OCI-M2 (cell line): ENCODE measurements at regions not wholly inside any gene's neighbourhood (a gene's known extent, or its start where the extent isn't known, plus 50 kb on each side); places are given as distances from the start of the nearest gene placed in this dataset.

Source experiments
- DNase-seq: peaks from one replicate; lab custom pipeline; 2025; ENCODE audit not compliant: unreplicated experiment; lab: John Stamatoyannopoulos, UW

DNA sequence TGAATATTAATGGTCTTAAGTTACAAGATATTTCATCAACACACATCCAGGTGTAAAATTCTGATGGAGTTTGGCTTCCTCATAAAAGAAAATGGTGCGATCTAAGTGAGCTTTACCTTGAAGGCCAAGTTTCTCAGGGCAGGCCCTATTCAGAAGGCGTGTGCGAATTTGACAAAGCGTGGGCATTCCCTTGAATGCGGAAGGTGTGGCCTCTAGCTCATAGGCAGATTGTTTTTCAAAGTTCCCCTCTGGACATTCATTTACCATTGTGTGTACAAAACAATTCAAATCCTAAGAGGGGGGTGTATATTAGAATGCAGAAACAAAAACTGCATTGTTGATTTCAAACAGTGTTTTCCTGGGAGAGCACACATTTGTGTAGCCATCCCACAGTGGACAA, 411.9 kb upstream of the PKN2 start:
- DNase-seq: no peak

DNA sequence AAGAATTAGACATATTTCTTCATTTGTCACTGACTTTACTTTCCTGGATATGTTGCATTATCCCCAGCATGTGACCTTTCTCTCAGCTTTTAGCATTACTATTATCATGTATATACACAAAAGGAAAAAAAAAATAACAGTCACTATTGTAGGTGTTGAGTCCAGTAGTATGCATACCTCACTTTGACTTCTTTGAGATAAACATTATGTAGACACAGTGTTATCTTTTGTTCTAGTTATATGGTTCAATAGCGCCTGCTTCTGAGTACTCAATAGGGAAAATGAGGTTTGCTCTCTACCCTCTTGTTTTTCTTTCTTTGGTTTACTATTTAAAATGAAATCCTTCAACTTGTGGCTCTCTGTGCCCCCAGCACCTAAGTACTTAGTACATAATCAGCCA, 409.6 kb upstream of the PKN2 start:
- no peak for DNase-seq

DNA sequence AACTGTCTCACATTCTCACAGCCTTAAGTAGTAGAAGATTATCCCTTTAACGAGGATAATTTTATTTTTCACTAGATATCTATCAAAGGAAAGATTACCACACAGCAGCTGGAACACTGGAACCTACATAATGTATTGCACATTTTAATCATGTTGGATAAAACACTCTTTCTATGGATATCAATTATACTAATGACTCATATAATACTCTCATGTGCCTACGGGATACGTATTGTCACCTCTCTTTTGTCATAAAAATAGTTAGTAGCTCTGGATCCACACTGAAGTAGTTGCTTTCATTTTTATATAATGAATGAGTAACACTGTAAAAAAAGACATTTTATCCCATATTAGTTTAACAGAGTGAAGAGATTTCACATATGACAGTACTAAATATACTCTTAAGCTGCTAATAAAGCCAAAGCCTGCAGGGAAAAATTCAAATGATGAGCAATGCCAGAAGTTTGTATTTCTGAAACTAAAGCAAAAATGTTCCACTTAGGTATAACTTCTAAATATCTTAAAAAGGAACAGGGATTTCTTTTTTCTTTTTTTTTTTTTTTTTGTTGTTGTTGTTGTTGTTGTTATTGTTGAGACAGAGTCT, 408.7 kb upstream of the PKN2 start:
- no peak for DNase-seq

DNA sequence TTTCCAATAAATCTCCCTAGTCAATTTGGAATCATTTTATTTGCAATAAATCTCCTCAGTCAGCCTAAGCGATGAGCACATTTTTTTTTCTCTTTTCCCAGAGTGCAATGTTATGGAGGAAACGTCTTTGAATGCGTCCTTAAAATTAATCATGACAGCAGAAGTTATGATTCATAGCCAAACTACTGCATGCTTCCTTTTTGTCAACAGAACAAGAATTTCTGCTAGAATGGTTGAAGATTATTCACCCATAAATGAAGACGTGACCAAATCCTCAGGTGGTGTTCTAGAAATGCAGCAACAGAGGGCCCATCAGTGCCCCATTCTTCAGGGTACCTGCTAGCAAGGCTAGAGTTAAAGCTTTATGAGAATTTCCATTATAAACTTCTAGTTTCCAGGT, 407.9 kb upstream of the PKN2 start:
- no peak for DNase-seq

DNA sequence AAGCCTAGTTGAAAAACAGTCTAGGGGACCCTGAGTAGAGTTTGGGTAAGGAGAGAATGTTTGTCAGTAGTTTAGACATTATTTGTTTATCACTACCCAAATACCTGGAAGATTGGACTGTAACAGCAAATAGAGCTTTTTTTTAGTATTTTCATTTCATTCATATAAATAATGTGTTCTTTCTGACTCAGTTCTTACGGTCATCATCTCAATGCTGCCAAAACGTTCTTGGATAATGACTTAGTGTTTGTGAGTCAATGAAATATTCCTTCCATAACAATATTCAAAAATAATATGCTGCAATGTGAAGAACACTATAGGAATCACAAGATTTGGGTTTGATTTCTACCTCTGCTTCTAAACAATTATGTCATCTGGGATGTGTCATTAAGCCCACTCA, 400.0 kb upstream of the PKN2 start:
- no peak for DNase-seq

DNA sequence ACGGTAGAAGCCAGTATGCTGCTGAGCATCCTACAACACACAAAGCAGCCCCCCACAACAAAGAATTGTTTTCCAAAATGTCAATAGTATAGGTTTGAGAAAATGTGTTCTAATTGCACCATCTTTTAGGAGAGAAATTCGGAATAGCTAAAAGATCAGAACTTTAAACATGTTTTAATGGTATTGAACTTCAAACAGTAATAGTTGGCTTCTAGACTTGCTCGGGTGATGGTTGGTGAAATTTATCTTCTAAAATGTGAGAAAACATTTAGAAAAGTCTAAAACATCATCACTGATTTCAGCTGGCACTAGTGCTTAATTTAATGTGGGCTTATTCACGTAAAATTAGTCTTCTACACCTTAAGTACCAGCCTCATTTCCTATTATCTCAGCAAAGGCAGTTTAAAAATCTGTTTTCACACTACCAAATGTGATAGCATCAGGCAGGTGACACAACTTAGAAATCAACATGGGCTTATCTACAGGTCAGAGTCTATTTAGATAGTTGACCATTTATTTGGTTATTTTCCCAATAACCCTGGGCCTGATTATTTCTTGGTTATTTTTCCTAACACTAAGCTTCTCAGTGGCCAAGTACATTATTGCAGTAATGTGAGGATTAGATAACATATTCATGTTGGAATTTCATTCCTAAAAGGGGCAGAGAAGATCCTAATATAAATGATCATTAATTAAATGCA, 399.3 kb upstream of the PKN2 start:
- no peak for DNase-seq

DNA sequence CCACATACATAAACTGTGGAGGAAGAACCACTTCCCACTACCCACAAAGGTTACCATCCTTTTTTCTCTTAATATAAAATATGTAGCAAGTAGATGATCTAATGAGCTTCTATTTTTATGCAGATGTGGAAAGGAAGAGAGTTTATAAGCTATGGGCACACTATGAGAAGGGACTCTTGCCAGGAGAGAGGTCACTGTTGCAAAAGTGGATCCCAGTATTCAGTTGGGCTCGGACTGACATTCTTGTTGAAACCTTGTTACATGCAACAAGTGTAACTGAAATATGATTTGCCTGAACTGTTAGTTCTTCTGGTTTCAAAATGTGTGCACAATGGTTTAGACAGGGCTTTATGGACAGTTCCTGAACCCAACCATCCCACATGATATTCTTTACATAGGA, 397.4 kb upstream of the PKN2 start:
- no peak for DNase-seq

DNA sequence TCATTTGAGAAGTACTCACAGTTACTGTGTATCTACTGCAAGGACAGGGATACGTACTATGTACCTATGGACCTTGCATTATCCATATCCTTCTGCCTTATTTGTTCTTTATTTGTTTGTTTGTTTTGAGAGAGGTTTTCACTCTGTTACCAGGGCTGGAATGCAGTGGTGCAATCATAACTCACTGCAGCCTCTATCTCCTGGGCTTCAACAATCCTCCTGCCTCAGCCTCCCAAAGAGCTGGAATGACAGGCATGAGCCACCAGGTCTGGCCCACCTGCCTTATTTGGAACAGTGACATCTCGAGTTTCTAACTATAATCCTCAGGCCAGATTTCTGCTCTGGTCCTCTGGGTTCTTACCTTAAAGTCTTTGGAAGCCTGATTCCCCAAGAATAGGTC, 395.5 kb upstream of the PKN2 start:
- no peak for DNase-seq

DNA sequence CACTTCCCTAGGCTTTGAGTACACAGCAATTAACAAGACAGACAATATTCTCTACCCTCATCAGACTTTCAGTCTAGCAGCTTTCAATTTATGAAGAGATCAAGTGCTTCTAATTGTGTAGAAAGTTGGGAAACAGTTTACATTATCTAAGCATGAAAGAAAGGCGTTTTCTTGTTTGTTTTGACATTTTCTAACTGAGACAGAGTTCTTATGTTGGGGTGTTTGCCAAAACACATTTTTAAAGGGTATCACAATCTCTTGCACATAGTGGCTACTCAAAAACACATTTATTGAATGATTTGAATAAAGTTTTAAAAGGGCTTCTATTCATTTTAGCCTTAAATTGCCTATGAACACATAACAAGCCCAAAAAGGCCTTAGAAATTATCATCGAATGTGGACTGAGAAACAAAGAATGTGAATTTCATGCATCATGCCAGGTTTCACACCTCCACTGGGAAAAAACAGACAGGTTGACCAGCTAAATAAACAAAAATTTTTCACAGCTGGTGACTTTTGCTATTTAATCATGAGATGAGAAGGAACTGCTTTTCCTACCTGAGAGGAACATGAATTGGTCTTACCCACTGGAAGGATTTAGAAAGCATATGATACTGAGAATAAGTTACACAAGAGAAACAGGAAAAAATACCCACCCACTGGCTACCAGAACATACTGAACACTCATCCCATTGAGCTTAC, 394.5 kb upstream of the PKN2 start:
- no peak for DNase-seq

DNA sequence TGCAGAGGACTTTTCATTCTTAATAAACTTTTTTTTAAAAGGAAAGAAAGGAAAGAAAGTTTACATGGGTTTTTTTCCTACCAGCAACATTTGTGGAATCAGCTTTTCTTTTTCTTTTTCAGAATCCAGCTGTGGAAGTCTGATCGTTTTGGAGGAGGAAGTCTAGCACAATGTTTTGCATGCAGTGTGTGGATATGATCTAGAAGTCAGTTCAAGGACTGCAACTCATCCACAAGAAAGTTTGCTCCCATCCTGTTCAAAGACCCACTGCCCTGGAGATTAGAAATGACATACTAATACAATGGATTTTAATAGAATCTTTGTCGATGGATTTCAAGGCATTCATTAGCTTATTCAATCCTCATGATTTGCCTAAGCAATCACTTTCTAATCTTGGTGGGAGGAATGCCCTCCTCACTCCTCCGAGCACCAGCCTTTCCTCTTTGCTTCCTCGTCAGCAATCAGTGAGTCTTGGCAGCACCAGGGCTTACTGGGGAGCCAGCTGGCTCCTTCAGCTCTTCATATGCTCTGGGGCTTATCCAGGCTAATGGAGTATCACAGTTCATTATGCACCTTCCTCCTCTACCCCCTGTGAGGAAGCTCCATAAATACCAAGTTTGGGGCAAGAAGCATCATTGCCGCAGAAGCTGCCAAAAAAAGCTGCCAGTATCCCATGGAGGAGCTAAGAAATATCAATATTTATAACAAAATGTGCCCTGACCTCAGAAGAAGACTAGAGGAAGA, 392.3 kb upstream of the PKN2 start:
- DNase-seq: no peak

DNA sequence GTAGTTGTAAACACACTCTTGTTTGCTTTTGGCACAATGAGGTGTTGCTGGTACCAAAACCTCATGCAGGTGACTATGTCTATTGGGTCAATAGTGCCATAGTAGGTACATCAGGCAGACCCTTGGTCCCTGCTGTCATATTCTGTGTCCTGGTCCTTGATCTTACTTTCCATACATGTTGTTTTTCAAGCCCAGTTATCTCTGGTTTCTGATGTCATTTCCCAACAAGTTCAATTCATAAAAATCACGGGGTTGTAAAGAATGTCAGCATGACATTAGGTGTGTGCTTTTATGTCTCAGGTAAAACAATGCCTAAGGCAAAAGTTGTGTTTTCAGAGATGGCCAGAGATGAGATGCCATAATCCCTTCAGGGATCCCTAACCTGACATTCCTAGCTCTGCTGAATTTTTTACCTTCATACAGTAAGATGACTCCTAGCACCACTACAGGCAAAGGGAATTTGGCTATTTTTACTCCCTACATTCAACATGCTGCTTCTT, 390.3 kb upstream of the PKN2 start:
- no peak for DNase-seq

DNA sequence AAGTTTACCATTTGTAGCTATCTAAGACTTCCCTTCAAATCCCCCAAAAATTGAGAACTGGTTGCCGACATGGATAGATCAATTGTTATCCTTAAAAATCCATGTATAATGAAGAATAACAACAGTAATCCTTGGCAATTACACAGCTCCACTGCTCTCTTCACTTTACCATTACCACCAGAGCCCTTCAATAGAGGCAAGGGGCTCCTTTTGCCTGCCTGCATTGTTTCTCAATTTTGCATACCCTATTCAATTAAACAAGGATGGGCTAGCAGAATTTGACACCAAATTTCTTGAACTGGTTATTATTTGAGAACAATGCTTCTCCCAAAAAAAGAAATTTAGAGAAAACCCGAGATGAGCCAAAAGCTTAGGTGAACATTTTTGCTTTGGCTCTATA, 387.8 kb upstream of the PKN2 start:
- DNase-seq: no peak

DNA sequence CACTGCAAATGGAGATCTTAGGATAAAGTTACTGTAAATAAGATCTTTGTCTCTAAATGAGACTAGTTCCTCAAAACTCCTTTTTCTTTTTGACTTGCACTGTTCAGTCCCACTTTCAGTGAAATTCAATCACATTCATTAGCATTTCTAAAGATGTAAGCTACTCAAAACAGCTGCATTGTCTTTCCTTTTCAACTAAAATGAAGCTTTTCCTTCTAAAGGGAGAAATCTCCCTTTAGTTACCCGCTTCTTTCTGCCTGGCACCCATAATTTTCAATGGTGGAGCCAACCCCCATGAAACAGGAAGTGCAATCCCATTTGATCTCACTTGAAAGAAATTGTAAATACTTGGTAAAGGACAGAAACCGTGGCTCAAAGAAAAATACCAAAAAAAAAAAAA, 387.4 kb upstream of the PKN2 start:
- DNase-seq: no peak

DNA sequence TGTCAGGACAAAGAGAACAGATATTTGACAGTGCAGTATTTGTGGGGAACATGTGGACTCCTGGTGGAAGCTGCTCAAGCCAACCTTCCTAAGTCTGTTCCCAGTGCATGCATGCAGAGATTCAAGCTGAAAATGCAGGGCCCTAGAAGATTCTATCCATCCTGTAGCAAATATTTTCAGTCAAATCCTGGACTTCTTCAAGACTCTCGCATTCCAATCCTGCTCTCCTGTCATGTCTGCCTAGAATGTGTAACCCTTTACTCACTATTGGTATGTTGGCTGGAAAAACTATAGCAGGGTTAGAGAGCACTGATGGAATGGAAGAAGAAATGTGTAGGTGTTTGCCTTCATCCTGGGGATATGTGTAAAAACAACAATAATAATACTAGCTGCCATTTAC, 385.6 kb upstream of the PKN2 start:
- DNase-seq: no peak

DNA sequence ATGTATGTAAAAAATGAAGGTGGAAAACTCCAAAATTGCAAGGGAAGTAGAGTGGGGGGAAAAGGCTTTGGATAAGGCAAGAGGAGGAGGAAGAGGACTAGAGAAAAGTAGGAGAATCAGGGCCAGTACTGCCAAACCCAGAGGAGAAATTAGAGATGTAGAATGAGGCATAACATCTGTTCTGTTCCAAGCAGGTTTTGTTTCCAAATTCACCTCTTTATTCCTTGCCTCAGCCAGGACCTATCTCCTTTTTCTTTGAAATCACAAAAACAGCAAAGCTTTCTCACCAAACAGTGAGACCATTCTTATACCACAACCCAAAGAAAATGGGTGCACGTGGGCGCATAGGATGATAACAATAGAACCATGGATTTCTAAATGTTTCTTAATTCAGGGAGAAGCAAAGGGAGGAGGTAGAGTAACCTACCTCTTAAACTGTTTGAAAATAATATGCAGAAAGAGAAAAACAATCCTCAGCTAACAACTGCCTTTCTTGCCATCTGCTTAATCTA, 383.3 kb upstream of the PKN2 start:
- DNase-seq: no peak

DNA sequence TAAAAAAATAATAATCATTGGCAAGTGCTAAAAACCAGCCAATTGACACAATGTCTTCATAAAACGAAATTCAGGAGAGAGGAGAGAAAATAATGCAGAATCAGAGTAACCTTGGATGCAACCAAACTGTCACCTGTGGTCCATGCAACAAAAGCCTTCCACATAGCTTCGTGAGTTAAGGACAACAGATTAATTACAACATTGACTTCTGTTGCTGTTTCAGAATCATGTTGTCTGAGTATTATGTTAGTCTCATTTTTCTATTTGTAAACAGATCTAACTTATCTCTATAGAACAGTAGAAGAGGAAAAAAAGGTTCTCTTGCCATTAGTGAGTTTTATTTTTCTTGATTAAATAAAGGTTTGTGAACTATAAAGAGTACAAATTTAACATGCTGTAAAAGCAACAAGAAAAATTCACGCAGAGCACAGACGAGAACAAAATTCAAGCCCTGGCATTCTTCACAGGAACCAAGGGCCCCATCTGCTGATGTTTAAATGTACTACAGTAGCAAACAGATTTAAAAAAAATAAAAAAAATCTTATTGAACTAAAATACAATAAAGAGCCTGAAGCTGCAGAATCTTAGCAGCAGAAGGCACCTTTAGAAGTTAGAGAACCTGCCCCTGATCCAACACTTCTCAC, 381.1 kb upstream of the PKN2 start:
- no peak for DNase-seq

DNA sequence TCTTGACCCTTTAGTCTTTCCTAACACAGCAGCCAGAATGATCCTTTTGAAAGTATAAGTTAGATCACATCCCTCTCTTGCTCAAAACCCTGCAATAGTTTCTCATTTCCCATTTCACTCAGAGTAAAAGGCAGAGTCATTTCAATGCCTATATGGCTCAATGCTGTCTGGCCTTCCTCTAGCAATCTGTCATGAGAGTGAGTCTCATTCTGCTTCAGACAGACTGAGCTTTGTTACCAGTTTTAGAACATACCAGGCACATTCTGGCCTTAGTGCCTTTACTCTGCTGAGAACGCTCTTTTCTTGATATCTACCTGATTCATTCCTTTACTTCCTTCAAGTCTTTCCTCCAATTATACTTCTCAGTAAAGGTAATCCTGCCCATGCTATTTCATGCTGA, 372.8 kb upstream of the PKN2 start:
- no peak for DNase-seq

DNA sequence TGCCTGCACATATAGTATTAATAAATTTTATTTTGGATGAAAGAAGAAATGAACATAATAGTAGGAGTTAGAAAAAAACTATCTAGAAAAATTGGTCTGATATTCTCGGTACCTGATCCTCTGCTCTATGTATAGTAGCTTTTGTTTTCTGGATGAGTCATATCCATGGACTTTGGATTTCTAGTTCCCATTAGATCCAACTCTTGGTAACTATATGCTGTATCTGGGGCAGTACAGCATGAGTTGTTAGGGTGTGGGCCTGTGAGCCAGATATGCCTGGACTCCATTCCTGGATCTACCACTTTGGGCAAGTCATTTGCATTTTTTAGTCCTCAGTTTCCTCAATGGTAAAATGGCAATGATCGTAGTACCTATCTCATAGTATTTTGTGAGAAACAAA, 372.2 kb upstream of the PKN2 start:
- DNase-seq: no peak

DNA sequence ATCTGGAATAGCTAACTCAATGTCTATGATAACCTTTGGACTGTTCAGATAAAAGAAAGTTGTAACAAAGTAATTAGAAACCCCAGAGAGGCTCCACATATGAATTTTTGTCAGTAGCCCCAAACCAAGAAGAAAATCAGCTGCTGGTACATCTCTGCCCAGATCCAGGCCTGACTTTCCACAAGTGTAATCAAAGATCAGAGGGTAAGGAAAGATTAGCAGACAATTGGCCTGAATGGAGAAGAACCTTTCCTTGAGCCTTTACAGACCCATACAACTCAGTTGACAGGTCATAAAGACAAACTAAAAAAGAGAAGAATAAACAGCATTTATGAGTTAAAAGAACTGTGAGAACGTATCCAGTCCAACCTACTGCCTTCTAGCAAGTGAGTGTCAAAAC, 366.7 kb upstream of the PKN2 start:
- DNase-seq: no peak

DNA sequence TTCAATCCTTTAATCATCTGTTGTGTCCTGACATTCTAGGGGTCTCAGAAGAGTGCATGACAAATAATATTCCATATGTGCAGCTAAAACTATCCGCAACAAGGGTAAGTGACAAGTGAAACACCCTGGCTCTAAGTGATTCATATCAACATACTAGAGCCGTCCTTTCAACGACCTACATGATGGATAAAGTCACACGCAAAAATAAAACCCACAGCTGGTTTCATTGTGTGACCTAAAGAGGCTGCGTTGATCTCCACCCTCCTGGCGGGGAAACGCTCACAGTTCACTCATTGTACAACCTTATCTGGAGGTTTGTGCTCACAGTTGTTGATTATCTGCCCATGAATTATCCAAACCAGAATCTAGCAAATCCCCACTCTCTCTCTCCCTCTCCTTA, 365.3 kb upstream of the PKN2 start:
- no peak for DNase-seq

DNA sequence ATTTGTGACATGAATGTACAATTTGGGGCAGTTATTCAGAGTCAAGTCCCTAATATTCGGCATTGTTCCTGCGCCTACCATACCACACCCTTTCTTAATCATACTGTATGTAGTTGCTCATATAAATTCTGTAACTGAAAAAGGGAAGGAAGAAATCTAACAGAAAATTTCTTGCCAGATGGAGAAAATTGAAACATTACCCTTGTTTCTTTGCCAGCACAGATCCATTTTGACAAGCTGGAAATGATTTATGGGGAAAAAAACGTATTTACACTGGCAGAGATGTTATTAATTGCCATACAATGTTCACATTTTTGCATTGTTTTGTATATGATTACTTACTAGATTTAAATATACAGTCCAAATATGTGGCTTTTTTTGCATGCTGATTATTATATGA, 363.8 kb upstream of the PKN2 start:
- DNase-seq: no peak
